Ammon's horn (tissue), 1 donor: ENCODE measurements at regions not wholly inside any gene's neighbourhood (a gene's known extent, or its start where the extent isn't known, plus 50 kb on each side); places are given as distances from the start of the nearest gene placed in this dataset.
A peak's percentile ranks its signal among the peaks of the same experiment; 100 is the strongest.

Experiments
- DNase-seq: peaks from one replicate; pipeline ENCODE4 v3.0.0-alpha.2; 2016; ENCODE audit warnings: low spot score

DNA sequence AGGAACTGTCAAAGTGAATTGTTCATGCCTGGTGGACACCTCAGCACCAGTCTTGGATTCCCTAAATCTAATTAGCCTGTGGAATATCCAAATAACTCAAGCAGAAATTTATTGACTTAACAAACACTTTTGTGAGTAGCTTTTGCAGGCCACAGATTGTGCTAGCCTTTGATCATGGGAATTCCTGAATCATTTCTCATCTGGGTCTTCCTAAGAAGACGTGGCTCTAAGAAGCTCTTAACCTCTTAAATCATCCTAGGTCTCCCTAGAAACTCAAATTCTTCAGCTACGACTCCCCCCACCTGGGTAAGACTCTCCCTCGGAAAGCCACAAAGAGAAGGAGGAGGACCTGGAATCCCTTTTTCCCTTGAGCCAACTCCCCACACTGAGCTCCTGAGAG lies 53.8 kb upstream of the PSEN2 start:
- DNase-seq, result no peak

DNA sequence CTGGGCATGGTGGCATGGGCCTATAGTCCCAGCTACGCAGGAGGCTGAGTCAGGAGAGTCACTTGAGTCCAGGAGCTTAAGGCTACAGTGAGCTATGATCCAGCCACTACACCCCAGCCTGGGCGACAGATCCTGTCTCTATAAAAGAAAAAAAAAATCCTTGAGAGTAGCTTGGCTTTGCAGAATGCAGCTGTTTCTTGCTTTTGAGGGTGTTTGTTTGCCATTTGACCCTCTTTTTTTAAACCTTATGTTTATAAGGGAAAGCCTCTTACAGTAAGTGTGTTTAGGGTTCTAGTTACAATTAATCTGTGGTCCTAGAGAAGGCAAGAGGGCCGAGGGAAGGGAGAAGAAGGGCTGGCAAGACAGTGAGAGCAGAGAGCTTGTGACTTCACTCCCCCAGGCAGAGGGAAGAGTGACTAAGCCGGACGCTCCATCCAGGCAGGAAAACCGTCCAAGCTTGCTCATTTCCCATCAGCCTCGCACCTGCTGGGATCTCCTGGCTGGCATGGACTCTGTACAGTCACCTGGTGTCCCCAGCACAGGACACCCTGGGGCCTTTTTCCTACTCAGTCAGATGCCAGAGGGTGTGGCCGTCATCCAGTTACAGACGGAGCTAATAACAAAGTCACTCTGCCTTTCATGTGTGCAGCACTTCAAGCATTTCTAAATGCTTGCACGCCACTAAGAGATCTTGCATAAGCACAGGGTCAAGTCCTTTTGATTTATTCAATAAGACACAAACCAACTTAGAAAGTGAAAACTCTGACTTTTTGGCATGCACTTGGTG lies 55.5 kb upstream of the PSEN2 start:
- DNase-seq, result peak; percentile 52

- no peak for DNase-seq
These were observed 56.5 kb upstream of the PSEN2 start for GRCh38 chr1:226813671-226814591.

DNA sequence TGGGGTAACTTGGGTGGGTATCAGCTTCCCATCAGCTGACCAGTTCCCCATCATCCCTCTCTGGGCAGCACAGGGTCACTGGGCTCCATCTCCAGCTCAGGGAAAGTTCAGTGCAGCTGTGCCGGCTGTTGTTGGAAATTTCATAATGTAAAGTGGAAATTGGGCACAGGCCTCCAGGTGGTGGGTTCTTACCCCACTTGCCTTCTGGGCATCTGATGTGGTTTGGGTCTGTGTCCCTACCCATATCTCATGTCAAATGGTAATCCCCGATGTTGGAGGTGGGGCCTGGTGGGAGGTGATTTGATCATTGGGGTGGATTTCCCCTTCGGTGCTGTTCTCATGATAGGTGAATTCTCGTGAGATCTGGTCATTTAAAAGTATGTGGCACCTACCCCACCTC lies 59.7 kb upstream of the PSEN2 start:
- no peak for DNase-seq

DNA sequence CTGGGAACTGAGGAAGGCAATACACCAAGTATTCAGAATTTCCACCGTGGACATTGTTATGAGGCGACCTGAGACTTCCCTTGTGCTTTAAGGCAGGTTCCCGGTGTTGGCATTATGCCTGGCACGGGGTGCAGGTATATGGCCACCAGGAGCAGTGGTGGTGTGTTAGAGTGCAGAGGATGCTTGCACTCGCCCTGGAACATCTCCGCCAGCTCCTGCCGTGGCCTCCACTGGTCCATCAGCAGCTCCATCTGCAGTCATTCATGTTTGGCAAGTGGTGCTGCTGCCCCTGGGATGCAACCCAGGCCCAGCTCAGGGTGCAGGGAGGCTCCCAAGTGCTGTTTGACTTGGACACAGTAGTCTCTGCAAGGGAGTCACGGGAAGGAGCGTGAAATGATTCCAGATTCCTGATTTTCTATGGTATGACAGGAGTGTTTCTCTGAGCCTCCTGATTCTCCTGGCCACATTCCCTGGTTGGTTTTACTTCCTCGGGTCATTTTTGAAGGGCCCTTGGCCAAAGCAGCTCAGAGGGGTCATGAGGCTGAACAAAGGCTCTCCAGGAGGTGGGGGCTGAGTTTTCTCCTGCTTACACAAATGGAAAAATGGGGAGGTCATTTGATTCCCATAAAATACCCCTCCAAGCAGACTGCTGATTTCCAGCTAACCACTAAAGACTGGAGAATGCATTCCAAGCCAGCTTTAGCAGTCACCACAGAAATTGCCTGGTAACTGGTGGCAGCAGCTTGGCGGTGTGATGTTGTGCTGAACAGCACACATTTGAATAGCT lies 60.4 kb upstream of the PSEN2 start:
- peak; percentile 72 for DNase-seq

DNA sequence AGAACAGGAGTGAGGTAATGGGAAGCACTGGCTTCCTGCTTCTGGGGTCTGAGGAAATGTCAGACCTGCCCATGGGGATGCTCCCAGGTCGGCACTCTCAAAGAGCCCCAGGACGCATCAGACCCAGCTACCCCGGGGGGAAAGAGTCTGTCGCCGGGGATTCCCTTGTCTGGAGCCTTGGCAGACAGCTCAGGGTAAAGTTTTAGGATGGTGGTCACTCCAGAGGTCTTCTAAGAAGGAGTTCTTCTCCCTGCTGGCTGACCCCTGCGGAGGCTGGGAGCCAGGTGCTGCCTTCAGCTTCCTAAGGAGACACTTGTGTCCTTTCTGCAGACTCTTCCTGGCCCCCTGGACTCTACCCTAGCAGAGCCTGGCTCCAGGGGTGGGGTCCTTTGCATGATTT lies 61.9 kb upstream of the PSEN2 start:
- DNase-seq, result no peak

GRCh38 chr1:226806988-226807387 lies 63.4 kb upstream of the PSEN2 start:
- no peak for DNase-seq

GRCh38 chr1:226804907-226805759 lies 65.3 kb upstream of the PSEN2 start:
- DNase-seq, result no peak

GRCh38 chr1:226800763-226801380 lies 61.8 kb upstream of the ITPKB start:
- DNase-seq, result no peak

- no peak for DNase-seq
These were observed 60.7 kb upstream of the ITPKB start for GRCh38 chr1:226799634-226800281.

- DNase-seq, result no peak
These were observed 59.6 kb upstream of the ITPKB start for GRCh38 chr1:226798427-226799411.

DNA sequence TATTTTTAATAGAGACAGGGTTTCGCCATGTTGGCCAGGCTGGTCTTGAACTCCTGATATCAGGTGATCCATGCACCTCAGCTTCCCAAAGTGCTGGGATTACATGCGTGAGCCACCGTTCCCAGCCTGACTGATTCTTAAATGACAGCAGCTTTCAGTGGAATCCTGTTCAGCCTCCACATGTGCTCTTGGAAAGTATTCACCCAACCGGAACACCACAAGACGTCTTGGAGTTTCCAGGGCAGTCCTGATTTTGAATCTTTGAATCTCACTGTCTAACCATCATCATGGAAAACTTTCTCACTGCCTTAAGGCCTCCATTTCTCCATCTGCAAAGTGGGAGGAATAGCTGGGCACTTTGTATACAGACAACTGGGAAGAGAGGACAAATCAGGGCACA lies 58.1 kb upstream of the ITPKB start:
- DNase-seq, result no peak

DNA sequence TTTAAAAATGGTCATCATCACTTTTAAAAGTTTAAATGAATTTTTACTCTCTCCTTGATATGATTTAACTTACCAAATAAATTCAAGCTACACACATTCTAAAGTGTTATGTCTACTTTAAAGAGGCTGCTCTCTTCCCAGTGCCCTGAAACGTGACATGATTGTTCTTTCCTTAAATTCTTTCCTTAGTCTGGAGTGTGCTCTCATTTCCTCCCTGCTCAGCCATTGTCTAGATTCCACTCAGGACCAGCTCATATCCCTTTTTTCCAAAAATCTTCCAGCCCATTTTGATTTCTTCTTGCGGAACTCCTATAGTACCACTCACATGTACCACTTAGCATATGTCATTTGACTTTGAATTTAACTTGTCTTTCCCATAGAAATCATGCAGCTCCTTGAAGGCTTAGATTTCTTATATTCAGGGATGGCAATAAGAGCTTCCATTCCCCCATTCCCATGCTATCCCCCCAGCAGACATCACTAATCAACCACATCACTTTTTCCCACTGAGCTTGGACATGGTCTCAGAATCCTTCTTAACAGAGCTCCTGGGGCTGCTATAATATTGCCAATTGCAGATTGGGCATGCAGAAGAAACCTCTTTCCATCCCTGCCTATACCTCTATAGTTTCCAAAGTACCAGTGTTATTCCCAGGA lies 54.7 kb upstream of the ITPKB start:
- DNase-seq, result no peak

GRCh38 chr1:226792368-226792767 lies 53.3 kb upstream of the ITPKB start:
- no peak for DNase-seq

DNA sequence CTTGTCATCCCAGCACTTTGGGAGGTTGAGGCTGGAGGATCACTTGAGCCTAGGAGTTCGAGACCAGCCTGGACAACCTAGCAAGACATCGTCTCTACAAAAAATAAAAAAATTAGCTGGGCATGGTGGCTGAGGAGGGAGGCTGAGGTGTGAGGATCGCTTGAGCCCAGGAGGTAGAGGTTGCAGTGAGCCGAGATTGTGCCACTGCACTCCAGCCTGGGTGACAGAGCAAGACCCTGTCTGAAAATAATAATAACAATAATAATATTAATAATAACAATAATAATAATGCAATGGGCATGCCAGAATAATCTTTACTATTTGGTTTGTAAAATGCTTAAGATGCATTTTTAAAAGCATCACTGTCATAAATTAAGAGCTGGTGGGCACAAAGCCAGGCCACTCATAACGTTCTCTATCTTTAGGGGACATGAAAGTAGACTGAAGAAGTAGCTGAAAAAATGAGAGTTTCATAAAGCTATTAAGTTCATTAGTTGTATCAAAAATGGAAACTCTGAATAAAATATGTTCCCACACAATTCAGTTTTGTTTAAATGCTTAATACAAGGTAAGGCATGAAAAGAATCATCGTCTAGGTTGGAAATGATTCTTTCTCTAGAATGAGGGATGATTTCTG lies 51.6 kb upstream of the ITPKB start:
- DNase-seq, result no peak

GRCh38 chr1:226788965-226789364 lies 49.9 kb upstream of the ITPKB start:
- no peak for DNase-seq
